ENCODE measurements at regions not wholly inside any gene's neighbourhood (a gene's known extent, or its start where the extent isn't known, plus 50 kb on each side); places are given as distances from the start of the nearest gene placed in this dataset.

- H3K9me3 ChIP-seq (ENCODE audit: control insufficient read depth, insufficient read depth, low read length), result no peaks in the 10 kb centered on the region
- H3K27ac ChIP-seq (ENCODE audit: low read depth, low read length), result no peak overlapping the region
- POLR2A ChIA-PET, result no interaction called here
- H3K27me3 ChIP-seq (ENCODE audit: control insufficient read depth, insufficient read depth, low read length), result no peaks in the 10 kb centered on the region
- TF ChIP-seq CTCF (IDR thresholded peaks at IDR 0.05; ENCODE audit: low read depth, low read length), result no peak
- CTCF ChIA-PET, result no interaction called here
- DNase-seq (ENCODE audit: low read depth, low spot score), result no peak
- H3K4me3 ChIP-seq (ENCODE audit: low read depth, low read length), result no peak overlapping the region
These were observed 478.5 kb upstream of the SLITRK1 start for GRCh38 chr13:84360822-84361221.

GRCh38 chr13:84358601-84359000 is 476.3 kb upstream of the SLITRK1 start:
- CTCF ChIA-PET, result no interaction called here
- no peaks in the 10 kb centered on the region for H3K9me3 ChIP-seq (ENCODE audit: control insufficient read depth, insufficient read depth, low read length)

GRCh38 chr13:84352946-84353345 is 470.7 kb upstream of the SLITRK1 start:
- no peak for TF ChIP-seq CTCF (IDR thresholded peaks at IDR 0.05; ENCODE audit: low read depth, low read length)
- H3K4me3 ChIP-seq (ENCODE audit: low read depth, low read length), result no peak overlapping the region
- peaks cover 5% of the 10 kb centered on the region; the same call in 1 of the 2 replicates for H3K9me3 ChIP-seq (ENCODE audit: control insufficient read depth, insufficient read depth, low read length)
- CTCF ChIA-PET, result no interaction called here
- no peak overlapping the region for H3K27ac ChIP-seq (ENCODE audit: low read depth, low read length)
- no peak for DNase-seq (ENCODE audit: low read depth, low spot score)
- POLR2A ChIA-PET, result no interaction called here
- H3K27me3 ChIP-seq (ENCODE audit: control insufficient read depth, insufficient read depth, low read length), result no peaks in the 10 kb centered on the region

More at GRCh38 chr13:84358601-84359000, 476.3 kb upstream of the SLITRK1 start:
- no peak overlapping the region for H3K4me3 ChIP-seq (ENCODE audit: low read depth, low read length)
- no peaks in the 10 kb centered on the region for H3K27me3 ChIP-seq (ENCODE audit: control insufficient read depth, insufficient read depth, low read length)
- no peak for DNase-seq (ENCODE audit: low read depth, low spot score)
- POLR2A ChIA-PET, result no interaction called here
- no peak overlapping the region for H3K27ac ChIP-seq (ENCODE audit: low read depth, low read length)
- TF ChIP-seq CTCF (IDR thresholded peaks at IDR 0.05; ENCODE audit: low read depth, low read length), result no peak

- Histone ChIP-seq H3K27ac (ENCODE audit: low read depth, low read length) (no peak overlapping the region), H3K4me3 (ENCODE audit: low read depth, low read length) (no peak overlapping the region), H3K9me3 (ENCODE audit: control insufficient read depth, insufficient read depth, low read length) (no peaks in the 10 kb centered on the region), H3K27me3 (ENCODE audit: control insufficient read depth, insufficient read depth, low read length) (no peaks in the 10 kb centered on the region)
- DNase-seq (ENCODE audit: low read depth, low spot score), result no peak
- CTCF ChIA-PET, result no interaction called here
- POLR2A ChIA-PET, result no interaction called here
- TF ChIP-seq CTCF (IDR thresholded peaks at IDR 0.05; ENCODE audit: low read depth, low read length), result no peak
These were observed 457.2 kb upstream of the SLITRK1 start for GRCh38 chr13:84339456-84339855.

- no peak for DNase-seq (ENCODE audit: low read depth, low spot score)
- CTCF ChIA-PET, result no interaction called here
- no peaks in the 10 kb centered on the region for H3K27me3 ChIP-seq (ENCODE audit: control insufficient read depth, insufficient read depth, low read length)
- no peaks in the 10 kb centered on the region for H3K9me3 ChIP-seq (ENCODE audit: control insufficient read depth, insufficient read depth, low read length)
- TF ChIP-seq CTCF (IDR thresholded peaks at IDR 0.05; ENCODE audit: low read depth, low read length), result no peak
- H3K4me3 ChIP-seq (ENCODE audit: low read depth, low read length), result no peak overlapping the region
- no peak overlapping the region for H3K27ac ChIP-seq (ENCODE audit: low read depth, low read length)
- POLR2A ChIA-PET, result no interaction called here
These were observed 450.1 kb upstream of the SLITRK1 start for GRCh38 chr13:84332346-84332745.
